GM12892 (cell line): ENCODE measurements at regions not wholly inside any gene's neighbourhood (a gene's known extent, or its start where the extent isn't known, plus 50 kb on each side); places are given as distances from the start of the nearest gene placed in this dataset.

ENCODE experiments used
- POLR2A ChIP-seq: IDR thresholded peaks from 2 replicates; pipeline ENCODE4 v1.6.1; 2011; ENCODE audit warnings: low read depth, low read length, control low read depth
- TAF1 ChIP-seq: IDR thresholded peaks from 2 replicates; pipeline ENCODE4 v1.6.1; 2011; ENCODE audit warnings: low read depth, mild to moderate bottlenecking, control low read depth, low read length, borderline replicate concordance

DNA sequence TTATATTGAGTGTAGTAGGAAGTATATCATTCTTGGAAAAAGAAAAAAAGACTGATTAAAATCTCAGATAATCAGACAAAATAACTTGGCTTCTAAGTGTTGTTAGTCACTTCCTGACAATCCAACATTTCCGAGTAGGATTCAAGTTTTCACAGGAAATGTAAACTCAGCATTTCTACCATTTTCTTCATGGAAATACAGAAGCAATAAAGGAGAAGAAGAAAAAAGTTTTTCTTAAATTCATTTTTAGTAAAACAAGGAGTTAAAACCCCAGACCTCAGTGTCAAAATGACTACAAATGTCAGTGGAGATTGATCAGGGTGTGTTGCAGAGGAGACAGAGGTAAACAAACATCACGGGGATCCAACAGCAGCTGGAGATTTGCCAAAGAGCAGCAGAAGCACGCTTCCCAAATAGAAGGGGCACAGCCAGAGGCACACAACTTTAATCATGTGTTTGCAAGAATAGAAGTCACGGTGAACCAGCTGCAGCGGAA, 129.3 kb upstream of the FAM9B start:
- TF ChIP-seq POLR2A (no peak), TAF1 (no peak)
